Gastrocnemius medialis (tissue), 4 donors: ENCODE measurements at regions not wholly inside any gene's neighbourhood (a gene's known extent, or its start where the extent isn't known, plus 50 kb on each side); places are given as distances from the start of the nearest gene placed in this dataset.

Experiments
- CTCF ChIP-seq, 5 experiments: fragments of 450-650 bp in 3 of 5; fragments of 200-600 bp in 2 of 5; sonication (generic) in 2 of 5; IDR thresholded peaks in 4 of 5; conservative IDR thresholded peaks in 1 of 5; 1 replicate in 4 of 5; 2 replicates in 1 of 5; pipeline ENCODE4 v1.5.1; 2016 to 2019; ENCODE audit warnings: antibody characterized with exemption in 5 of 5, mild to moderate bottlenecking in 3 of 5, moderate library complexity in 3 of 5
- POLR2A ChIP-seq, 2 donors: fragments of 450-650 bp; IDR thresholded peaks; one replicate each; pipeline ENCODE4 v1.6.1; 2017; ENCODE audit warnings: antibody characterized with exemption in 2 of 2, mild to moderate bottlenecking in 2 of 2, moderate library complexity in 2 of 2

- TF ChIP-seq CTCF (IDR thresholded peaks at IDR 0.05 in 4 of 5, conservative IDR thresholded peaks at IDR 0.05 in 1 of 5) (no peak), POLR2A (IDR thresholded peaks at IDR 0.05) (no peak)
Observed at GRCh38 chr20:10864076-10864672, 190.4 kb upstream of the JAG1 start.
